Mesendoderm (in vitro differentiated cells): ENCODE measurements at regions not wholly inside any gene's neighbourhood (a gene's known extent, or its start where the extent isn't known, plus 50 kb on each side); places are given as distances from the start of the nearest gene placed in this dataset.
"Not testable (repeated sequence)": the region's sequence is repeated elsewhere in the genome, so short reads cannot be mapped to it uniquely, and the experiment has no call there.

ENCODE experiments used
- DNase-seq: peaks from one replicate; pipeline ENCODE4 v3.0.0; 2013
- H2AK5ac ChIP-seq: 2 replicates; pipeline ENCODE4 v1.6.1; 2013; ENCODE audit warnings: low read length, inconsistent platforms
- H2BK120ac ChIP-seq: 2 replicates; pipeline ENCODE4 v1.6.1; 2013; ENCODE audit warnings: low read depth, mild to moderate bottlenecking, low read length, moderate library complexity, mixed read lengths
- H2BK15ac ChIP-seq: replicated peaks from 2 replicates; pipeline ENCODE4 v1.6.1; 2013; ENCODE audit warnings: low read depth, mild to moderate bottlenecking, moderate library complexity
- H2BK5ac ChIP-seq: 2 replicates; pipeline ENCODE4 v1.6.1; 2013; ENCODE audit warnings: low read length, inconsistent platforms
- H3K18ac ChIP-seq: 2 replicates; pipeline ENCODE4 v1.6.1; 2013; ENCODE audit warnings: mild to moderate bottlenecking, low read length, mixed read lengths
- H3K23ac ChIP-seq: one replicate; pipeline ENCODE4 v1.6.1; 2013; ENCODE audit warnings: low read length
- H3K27ac ChIP-seq: 2 replicates; pipeline ENCODE4 v1.5.1; 2013; ENCODE audit warnings: low read depth, mild to moderate bottlenecking, inconsistent platforms, low read length, moderate library complexity
- H3K27me3 ChIP-seq: 2 replicates; pipeline ENCODE4 v1.6.1; 2013; ENCODE audit warnings: low read length, control low read depth, mild to moderate bottlenecking, inconsistent platforms; ENCODE audit not compliant: insufficient read depth, poor library complexity
- H3K36me3 ChIP-seq: 2 replicates; pipeline ENCODE4 v1.6.1; 2013; ENCODE audit warnings: low read length, inconsistent platforms; ENCODE audit not compliant: control insufficient read depth, insufficient read depth
- H3K4ac ChIP-seq: one replicate; pipeline ENCODE4 v1.6.1; 2013; ENCODE audit warnings: low read depth, mild to moderate bottlenecking, low read length, moderate library complexity
- H3K4me1 ChIP-seq: 2 replicates; pipeline ENCODE4 v1.6.1; 2013; ENCODE audit warnings: low read depth, low read length, inconsistent platforms; ENCODE audit not compliant: control insufficient read depth
- H3K4me2 ChIP-seq: 2 replicates; pipeline ENCODE4 v1.6.1; 2013; ENCODE audit warnings: low read length
- H3K4me3 ChIP-seq: 2 replicates; pipeline ENCODE4 v1.5.1; 2013; ENCODE audit warnings: mild to moderate bottlenecking, low read length
- H3K56ac ChIP-seq: one replicate; pipeline ENCODE4 v1.6.1; 2013; ENCODE audit warnings: low read length
- H3K79me1 ChIP-seq: 2 replicates; pipeline ENCODE4 v1.6.1; 2013; ENCODE audit warnings: low read length, inconsistent platforms
- H3K79me2 ChIP-seq: 2 replicates; pipeline ENCODE4 v1.6.1; 2013; ENCODE audit warnings: mild to moderate bottlenecking, low read length; ENCODE audit not compliant: control insufficient read depth, insufficient read depth
- H3K9ac ChIP-seq: 2 replicates; pipeline ENCODE4 v1.6.1; 2013; ENCODE audit warnings: low read length, inconsistent platforms
- H4K5ac ChIP-seq: one replicate; pipeline ENCODE4 v1.6.1; 2013; ENCODE audit warnings: low read length
- H4K8ac ChIP-seq: one replicate; pipeline ENCODE4 v1.6.1; 2013; ENCODE audit warnings: low read depth, mild to moderate bottlenecking, control low read depth, low read length, moderate library complexity
- WGBS: extraction: QIAGEN DNeasy Blood & Tissue Kit; methylation state at CpG from one replicate; pipeline ENCODE4 v1.1.7; 2013; ENCODE audit warnings: low lambda C conversion rate, missing lambda C conversion rate; ENCODE audit not compliant: insufficient coverage; ENCODE audit errors: extremely low coverage; 5-methylcytosine and 5-hydroxymethylcytosine counted together

DNA sequence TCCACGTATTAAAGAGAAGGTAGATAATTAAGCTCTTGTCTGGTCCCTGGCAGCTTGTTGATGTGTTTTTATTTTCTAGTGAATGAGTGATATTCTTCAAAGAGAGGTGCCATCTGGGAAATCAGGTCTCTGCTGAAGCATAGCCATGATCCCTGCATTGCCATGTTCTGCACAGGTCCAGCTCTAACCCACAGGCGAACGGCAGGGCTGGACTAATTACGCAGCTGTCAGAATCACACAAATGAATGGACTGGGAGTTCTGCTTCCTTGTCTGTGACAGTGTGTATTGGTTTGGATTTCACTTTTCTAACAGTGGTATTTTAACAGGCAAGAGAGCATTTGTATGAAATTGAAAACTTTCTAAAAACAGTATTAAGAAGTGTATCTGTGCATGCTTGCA, 235.6 kb downstream of the FAT3 start:
- H3K27ac ChIP-seq: no peak overlapping the region
- H3K4me1 ChIP-seq: peaks cover 5% of the 10 kb centered on the region
- no peaks in the 10 kb centered on the region for H3K27me3 ChIP-seq
- H2AK5ac ChIP-seq: no peak overlapping the region
- no peak overlapping the region for H2BK120ac ChIP-seq
- H2BK5ac ChIP-seq: no peak overlapping the region
- no peak overlapping the region for H3K4ac ChIP-seq
- H3K79me2 ChIP-seq: no peaks in the 10 kb centered on the region
- no peak overlapping the region for H4K5ac ChIP-seq
- no peaks in the 10 kb centered on the region for H3K36me3 ChIP-seq
- no peak overlapping the region for H3K18ac ChIP-seq
- no peak overlapping the region for H3K4me3 ChIP-seq
- no peak for DNase-seq
- no peak overlapping the region for H3K56ac ChIP-seq
- WGBS: no CpG with 5 or more reads among the region's 4 CpGs
- no peak overlapping the region for H3K23ac ChIP-seq
- no peak overlapping the region for H3K9ac ChIP-seq
- peaks cover 4% of the 10 kb centered on the region for H3K79me1 ChIP-seq
- H4K8ac ChIP-seq: no peak overlapping the region
- H2BK15ac ChIP-seq: no peak overlapping the region
- no peak overlapping the region for H3K4me2 ChIP-seq

DNA sequence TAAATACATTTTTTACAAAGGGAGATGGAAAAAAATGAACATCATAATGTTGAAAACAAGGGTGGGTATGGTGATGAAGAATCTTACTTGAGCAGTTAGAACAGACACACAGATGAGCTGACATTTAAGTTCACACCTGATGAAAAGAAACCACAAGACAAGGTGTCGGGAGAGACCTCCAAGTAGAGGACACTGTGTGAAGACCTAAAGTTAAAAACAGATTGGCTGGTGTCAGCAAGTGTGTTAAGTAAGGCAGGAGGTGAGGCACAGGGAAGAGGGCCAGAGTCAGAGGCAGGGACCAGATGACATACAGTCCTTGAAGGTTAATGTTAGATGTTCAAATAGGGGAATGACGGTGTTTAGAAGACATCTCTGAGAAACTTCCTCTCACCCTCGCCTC, 236.8 kb downstream of the FAT3 start:
- Histone ChIP-seq H3K56ac (no peak overlapping the region), H3K9ac (no peak overlapping the region), H3K79me2 (no peaks in the 10 kb centered on the region), H2BK120ac (no peak overlapping the region), H3K23ac (no peak overlapping the region), H4K5ac (no peak overlapping the region), H2BK5ac (no peak overlapping the region), H3K27ac (no peak overlapping the region), H2BK15ac (no peak overlapping the region), H2AK5ac (no peak overlapping the region), H3K4ac (no peak overlapping the region), H3K4me1 (peaks cover 5% of the 10 kb centered on the region), H3K4me2 (no peak overlapping the region), H3K79me1 (peaks cover 4% of the 10 kb centered on the region), H3K18ac (no peak overlapping the region), H3K36me3 (no peaks in the 10 kb centered on the region), H3K4me3 (no peak overlapping the region), H3K27me3 (no peaks in the 10 kb centered on the region), H4K8ac (no peak overlapping the region)
- no peak for DNase-seq
- no CpG with 5 or more reads among the region's 3 CpGs for WGBS

GRCh38 chr11:92462821-92463220, 238.2 kb downstream of the FAT3 start:
- H3K4me1 ChIP-seq: peaks cover 5% of the 10 kb centered on the region
- H3K79me2 ChIP-seq: no peaks in the 10 kb centered on the region
- no peak overlapping the region for H2AK5ac ChIP-seq
- no peak overlapping the region for H3K23ac ChIP-seq
- no peak overlapping the region for H3K9ac ChIP-seq
- no peak overlapping the region for H3K56ac ChIP-seq
- no peak overlapping the region for H3K4me2 ChIP-seq
- DNase-seq: no peak
- no peaks in the 10 kb centered on the region for H3K27me3 ChIP-seq
- H3K4ac ChIP-seq: no peak overlapping the region
- no peaks in the 10 kb centered on the region for H3K36me3 ChIP-seq
- H4K8ac ChIP-seq: no peak overlapping the region
- H2BK15ac ChIP-seq: no peak overlapping the region
- no peak overlapping the region for H2BK5ac ChIP-seq
- no peak overlapping the region for H3K27ac ChIP-seq
- no peak overlapping the region for H4K5ac ChIP-seq
- no peak overlapping the region for H2BK120ac ChIP-seq
- peaks cover 4% of the 10 kb centered on the region for H3K79me1 ChIP-seq
- H3K18ac ChIP-seq: no peak overlapping the region
- H3K4me3 ChIP-seq: no peak overlapping the region
- WGBS: no CpG with 5 or more reads among the region's 1 CpG

- H2BK5ac ChIP-seq: no peak overlapping the region
- H3K18ac ChIP-seq: no peak overlapping the region
- no peaks in the 10 kb centered on the region for H3K36me3 ChIP-seq
- no peak overlapping the region for H2AK5ac ChIP-seq
- H2BK15ac ChIP-seq: no peak overlapping the region
- H3K23ac ChIP-seq: no peak overlapping the region
- H3K4me2 ChIP-seq: no peak overlapping the region
- no peak overlapping the region for H4K5ac ChIP-seq
- peaks cover 5% of the 10 kb centered on the region for H3K4me1 ChIP-seq
- H3K27me3 ChIP-seq: no peaks in the 10 kb centered on the region
- H3K4ac ChIP-seq: no peak overlapping the region
- H3K9ac ChIP-seq: no peak overlapping the region
- WGBS: no CpG with 5 or more reads among the region's 6 CpGs
- no peak for DNase-seq
- H3K27ac ChIP-seq: no peak overlapping the region
- no peak overlapping the region for H4K8ac ChIP-seq
- no peak overlapping the region for H2BK120ac ChIP-seq
- no peak overlapping the region for H3K56ac ChIP-seq
- no peak overlapping the region for H3K4me3 ChIP-seq
- H3K79me1 ChIP-seq: peaks cover 5% of the 10 kb centered on the region
- no peaks in the 10 kb centered on the region for H3K79me2 ChIP-seq
These were observed 240.2 kb downstream of the FAT3 start for GRCh38 chr11:92464822-92465221.

GRCh38 chr11:92465410-92465809, 240.8 kb downstream of the FAT3 start:
- DNase-seq, H3K23ac ChIP-seq, H3K79me2 ChIP-seq, H2BK120ac ChIP-seq, H3K36me3 ChIP-seq, H3K18ac ChIP-seq, H3K4me3 ChIP-seq, H3K9ac ChIP-seq, H3K27me3 ChIP-seq, H2BK5ac ChIP-seq, H4K5ac ChIP-seq, H2AK5ac ChIP-seq, H3K56ac ChIP-seq, H3K4me2 ChIP-seq, H2BK15ac ChIP-seq, H3K79me1 ChIP-seq, H3K4ac ChIP-seq, H3K27ac ChIP-seq, H3K4me1 ChIP-seq, H4K8ac ChIP-seq: not testable (repeated sequence)
- WGBS: no CpG with 5 or more reads among the region's 3 CpGs

GRCh38 chr11:92473736-92474135, 249.1 kb downstream of the FAT3 start:
- no peaks in the 10 kb centered on the region for H3K36me3 ChIP-seq
- H3K4me1 ChIP-seq: no peaks in the 10 kb centered on the region
- H3K79me2 ChIP-seq: no peaks in the 10 kb centered on the region
- H2BK5ac ChIP-seq: no peak overlapping the region
- H3K56ac ChIP-seq: no peak overlapping the region
- no peak overlapping the region for H2AK5ac ChIP-seq
- H4K8ac ChIP-seq: no peak overlapping the region
- H3K27me3 ChIP-seq: no peaks in the 10 kb centered on the region
- DNase-seq: peak; percentile 40
- H3K18ac ChIP-seq: no peak overlapping the region
- no peak overlapping the region for H3K4me3 ChIP-seq
- no peak overlapping the region for H2BK15ac ChIP-seq
- H3K23ac ChIP-seq: no peak overlapping the region
- WGBS: no CpG with 5 or more reads among the region's 3 CpGs
- no peak overlapping the region for H4K5ac ChIP-seq
- H3K27ac ChIP-seq: no peak overlapping the region
- peaks cover 8% of the 10 kb centered on the region for H3K79me1 ChIP-seq
- no peak overlapping the region for H3K4ac ChIP-seq
- no peak overlapping the region for H3K4me2 ChIP-seq
- H2BK120ac ChIP-seq: no peak overlapping the region
- no peak overlapping the region for H3K9ac ChIP-seq
